Stomach (tissue), 8 donors: ENCODE measurements at regions not wholly inside any gene's neighbourhood (a gene's known extent, or its start where the extent isn't known, plus 50 kb on each side); places are given as distances from the start of the nearest gene placed in this dataset.
A peak's percentile ranks its signal among the peaks of the same experiment; 100 is the strongest.

Source experiments
- DNase-seq, 2 donors: peaks; one replicate each; pipeline versions ENCODE4 v3.0.0 to v3.0.0-alpha.2; 2013 to 2019
- H3K27ac ChIP-seq, 5 donors: fragments of 200-600 bp in 4 of 5; sonication (generic) in 4 of 5; one replicate each; pipeline ENCODE4 v1.5.1; 2013 to 2019; ENCODE audit warnings: mild to moderate bottlenecking in 1 of 5, moderate library complexity in 1 of 5
- H3K27me3 ChIP-seq, 3 donors: fragments of 200-600 bp; sonication (generic); one replicate each; pipeline ENCODE4 v1.5.1; 2017 to 2019; ENCODE audit warnings: mixed run types in 1 of 3
- H3K36me3 ChIP-seq, 4 donors: fragments of 200-600 bp; sonication (generic); 1 replicate in 3 of 4; 2 replicates in 1 of 4; pipeline ENCODE4 v1.5.1; 2016 to 2019
- H3K4me1 ChIP-seq, 4 donors: fragments of 200-600 bp; sonication (generic); one replicate each; pipeline ENCODE4 v1.5.1; 2016 to 2019
- H3K4me3 ChIP-seq, 4 donors: fragments of 200-600 bp; sonication (generic) in 3 of 4; one replicate each; pipeline ENCODE4 v1.5.1; 2016 to 2019; ENCODE audit warnings: mild to moderate bottlenecking in 1 of 4
- H3K9me3 ChIP-seq, 4 donors: fragments of 200-600 bp; sonication (generic); one replicate each; pipeline ENCODE4 v1.5.1; 2016 to 2019
- CTCF ChIP-seq, 7 experiments: fragments of 450-650 bp in 4 of 7; fragments of 200-600 bp in 3 of 7; sonication (generic) in 3 of 7; IDR thresholded peaks; one replicate each; pipeline ENCODE4 v1.5.1; 2016 to 2019; ENCODE audit warnings: antibody characterized with exemption in 7 of 7, control low read depth in 2 of 7, mild to moderate bottlenecking in 1 of 7
- EP300 ChIP-seq: sonication (generic); formaldehyde crosslinking; IDR thresholded peaks from one replicate; pipeline ENCODE4 v1.6.1; 2017; ENCODE audit warnings: antibody characterized with exemption
- POLR2A ChIP-seq, 4 donors: fragments of 450-650 bp; IDR thresholded peaks; one replicate each; pipeline ENCODE4 v1.6.1; 2016; ENCODE audit warnings: antibody characterized with exemption in 4 of 4, control low read depth in 2 of 4, mild to moderate bottlenecking in 1 of 4, moderate library complexity in 1 of 4
- POLR2AphosphoS5 ChIP-seq, 3 donors: sonication (generic); formaldehyde crosslinking; IDR thresholded peaks; one replicate each; pipeline ENCODE4 v1.6.1; 2016; ENCODE audit warnings: antibody characterized with exemption in 3 of 3
- WGBS, 5 donors: extraction: QIAGEN DNeasy Blood & Tissue Kit in 3 of 5; methylation state at CpG; one replicate each; pipeline versions ENCODE4 v1.1.5 to v1.1.7; 2013 to 2018; 5-methylcytosine and 5-hydroxymethylcytosine counted together
- intact Hi-C: fragments of 100-400 bp; cut with DNase I; formaldehyde crosslinking; loops from one replicate; pipeline ENCODE4 v1.15.1; 2023; ENCODE audit warnings: low total_unique reads
- donor health status: healthy with polysubstance abuse.
- donor health status: Bipolar disorder and iron deficiency.
- donor health status: healthy.

DNA sequence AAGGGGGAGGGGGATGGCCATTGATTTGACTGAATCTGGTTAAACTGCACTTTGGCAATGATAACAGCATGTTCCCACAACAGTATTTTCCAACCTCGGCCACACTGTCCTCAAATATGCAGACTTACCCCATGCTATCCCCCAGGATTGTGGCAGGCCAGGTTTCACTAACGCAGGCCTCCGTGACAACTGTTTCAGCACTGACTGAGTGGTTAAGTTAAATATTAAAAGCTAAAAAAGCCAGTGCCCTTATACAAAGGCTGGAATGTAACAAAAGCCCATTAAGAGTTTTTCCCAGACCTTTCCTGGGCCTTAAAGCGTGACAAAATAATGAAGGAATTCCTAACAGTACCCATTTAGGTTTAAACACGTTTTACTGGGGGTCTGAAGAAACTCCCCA, 202.9 kb downstream of the USP25 start:
- TF ChIP-seq POLR2A (IDR thresholded peaks at IDR 0.05) (no peak), CTCF (IDR thresholded peaks at IDR 0.05) (no peak), POLR2AphosphoS5 (IDR thresholded peaks at IDR 0.05) (no peak), EP300 (no peak)
- Histone ChIP-seq H3K36me3 (no peaks in the 10 kb centered on the region), H3K4me1 (no peaks in the 10 kb centered on the region), H3K27ac (no peak overlapping the region), H3K9me3 (no peaks in the 10 kb centered on the region), H3K4me3 (no peak overlapping the region), H3K27me3 (no peaks in the 10 kb centered on the region)
- 51 to 74% (median 63%) methylated on average over 5 of the region's 5 CpGs for WGBS, 5 donors
- DNase-seq: peak in 1 of 2 donors; percentile 8
- intact Hi-C loops: no loop called here

GRCh38 chr21:15935530-15935929, 205.7 kb downstream of the USP25 start:
- H3K36me3 ChIP-seq: no peaks in the 10 kb centered on the region
- H3K4me1 ChIP-seq: no peaks in the 10 kb centered on the region
- intact Hi-C loops: no loop called here
- no peak overlapping the region for H3K4me3 ChIP-seq
- H3K27ac ChIP-seq: no peak overlapping the region
- no peak for DNase-seq
- TF ChIP-seq CTCF (IDR thresholded peaks at IDR 0.05): no peak
- no peak for TF ChIP-seq POLR2AphosphoS5 (IDR thresholded peaks at IDR 0.05)
- TF ChIP-seq POLR2A (IDR thresholded peaks at IDR 0.05): no peak
- no peak for TF ChIP-seq EP300
- 73 to 92% (median 89%) methylated on average over 1 of the region's 1 CpG for WGBS, 5 donors
- H3K27me3 ChIP-seq: no peaks in the 10 kb centered on the region
- no peaks in the 10 kb centered on the region for H3K9me3 ChIP-seq

DNA sequence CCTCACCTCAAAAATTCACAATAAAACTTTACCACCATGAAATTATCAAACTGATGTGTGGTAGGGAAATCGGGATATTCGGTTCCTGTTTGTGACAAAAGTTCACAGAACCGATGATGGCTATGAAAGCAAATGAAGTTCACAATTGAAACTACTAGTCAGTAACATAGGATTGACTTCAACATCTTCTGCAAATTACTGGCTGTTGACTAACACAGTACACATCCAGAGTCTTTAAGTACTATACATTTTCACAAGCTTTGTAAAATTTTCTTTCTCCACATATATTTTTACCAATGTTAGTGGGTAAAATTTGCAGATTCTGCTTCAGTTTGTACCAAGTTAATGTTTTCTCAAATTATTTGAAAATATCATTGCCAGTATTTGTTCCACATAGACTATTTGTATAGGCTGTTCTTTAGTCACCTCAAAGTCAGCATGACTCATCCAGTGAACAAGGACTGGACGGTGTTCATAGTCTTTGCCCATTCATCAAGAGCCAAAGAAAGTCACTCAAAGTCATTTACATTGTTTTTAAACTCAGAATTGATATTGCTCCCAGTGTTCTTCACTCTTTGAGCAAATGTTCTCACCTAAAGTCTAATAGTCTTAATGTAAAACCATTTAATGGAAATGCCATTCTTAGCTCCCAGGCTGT, 213.4 kb downstream of the USP25 start:
- WGBS, 5 donors: 77 to 82% (median 77%) methylated on average over 4 of the region's 4 CpGs
- intact Hi-C loops: no loop called here
- Histone ChIP-seq H3K27me3 (no peaks in the 10 kb centered on the region), H3K27ac (no peak overlapping the region), H3K4me3 (no peak overlapping the region), H3K36me3 (no peaks in the 10 kb centered on the region), H3K4me1 (no peaks in the 10 kb centered on the region), H3K9me3 (no peaks in the 10 kb centered on the region)
- no peak for DNase-seq
- TF ChIP-seq CTCF (IDR thresholded peaks at IDR 0.05) (no peak), POLR2A (IDR thresholded peaks at IDR 0.05) (no peak), EP300 (no peak), POLR2AphosphoS5 (IDR thresholded peaks at IDR 0.05) (no peak)

DNA sequence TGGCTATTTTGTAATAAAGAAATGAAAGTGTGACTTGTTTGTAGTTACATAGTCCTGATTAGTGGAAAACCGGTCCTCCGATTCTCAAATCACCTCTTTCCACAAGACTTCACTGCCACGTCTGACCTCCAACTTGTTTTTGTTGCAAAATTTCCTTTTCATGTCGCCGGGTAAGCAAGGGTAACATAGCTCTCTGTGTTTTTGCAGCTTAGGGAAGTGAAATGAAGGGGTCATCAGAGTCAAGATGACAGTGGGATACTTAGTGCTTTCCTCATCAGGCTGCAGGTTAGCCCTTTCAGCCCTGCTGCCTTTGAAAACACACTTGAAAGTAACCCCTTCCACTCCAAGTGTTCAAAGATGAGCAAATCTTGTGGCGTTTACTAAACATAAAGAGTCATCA, 217.9 kb downstream of the USP25 start:
- peaks cover 0 to 17% (median 1%) of the 10 kb centered on the region in 4 donors for H3K9me3 ChIP-seq
- no peaks in the 10 kb centered on the region for H3K27me3 ChIP-seq
- H3K4me1 ChIP-seq: no peaks in the 10 kb centered on the region
- DNase-seq: no peak
- H3K4me3 ChIP-seq: no peak overlapping the region
- H3K27ac ChIP-seq: no peak overlapping the region
- TF ChIP-seq POLR2AphosphoS5 (IDR thresholded peaks at IDR 0.05) (no peak), EP300 (no peak), CTCF (IDR thresholded peaks at IDR 0.05) (no peak), POLR2A (IDR thresholded peaks at IDR 0.05) (no peak)
- WGBS, 5 donors: 22 to 28% (median 25%) methylated on average over 6 of the region's 6 CpGs
- H3K36me3 ChIP-seq: no peaks in the 10 kb centered on the region
- intact Hi-C loops: no loop called here
